PC-9 (cell line): ENCODE measurements at regions not wholly inside any gene's neighbourhood (a gene's known extent, or its start where the extent isn't known, plus 50 kb on each side); places are given as distances from the start of the nearest gene placed in this dataset.

Experiments used
- EZH2 ChIP-seq: fragments of 200-600 bp; sonication (generic); IDR thresholded peaks from 2 replicates; pipeline ENCODE4 v1.8.0; 2017; ENCODE audit warnings: antibody characterized with exemption, low read depth
- TF ChIP-seq, protein P1 (sequence below): fragments of 200-600 bp; sonication (generic); conservative IDR thresholded peaks from 2 replicates; pipeline ENCODE4 v1.6.1; 2017; ENCODE audit warnings: mixed run types, antibody characterized with exemption, mild to moderate bottlenecking, moderate library complexity

DNA sequence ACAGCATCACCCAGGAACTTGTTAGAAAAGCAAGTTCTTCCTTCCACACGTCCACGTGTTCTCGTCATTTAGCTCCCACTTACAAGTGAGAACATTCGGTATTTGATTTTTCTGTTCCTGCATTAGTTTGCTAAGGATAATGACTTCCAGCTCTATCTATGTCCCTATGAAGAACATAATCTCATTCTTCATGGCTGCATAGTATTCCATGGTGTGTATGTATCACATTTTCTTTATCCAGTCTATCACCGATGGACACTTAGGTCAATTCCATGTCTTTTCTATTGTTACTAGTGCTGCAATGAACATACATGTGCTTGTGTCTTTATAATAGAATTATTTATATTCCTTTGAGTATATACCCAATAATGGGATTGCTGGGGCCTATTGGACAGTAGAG, 368.7 kb upstream of the RUNX1 start:
- TF ChIP-seq, protein P1, sequence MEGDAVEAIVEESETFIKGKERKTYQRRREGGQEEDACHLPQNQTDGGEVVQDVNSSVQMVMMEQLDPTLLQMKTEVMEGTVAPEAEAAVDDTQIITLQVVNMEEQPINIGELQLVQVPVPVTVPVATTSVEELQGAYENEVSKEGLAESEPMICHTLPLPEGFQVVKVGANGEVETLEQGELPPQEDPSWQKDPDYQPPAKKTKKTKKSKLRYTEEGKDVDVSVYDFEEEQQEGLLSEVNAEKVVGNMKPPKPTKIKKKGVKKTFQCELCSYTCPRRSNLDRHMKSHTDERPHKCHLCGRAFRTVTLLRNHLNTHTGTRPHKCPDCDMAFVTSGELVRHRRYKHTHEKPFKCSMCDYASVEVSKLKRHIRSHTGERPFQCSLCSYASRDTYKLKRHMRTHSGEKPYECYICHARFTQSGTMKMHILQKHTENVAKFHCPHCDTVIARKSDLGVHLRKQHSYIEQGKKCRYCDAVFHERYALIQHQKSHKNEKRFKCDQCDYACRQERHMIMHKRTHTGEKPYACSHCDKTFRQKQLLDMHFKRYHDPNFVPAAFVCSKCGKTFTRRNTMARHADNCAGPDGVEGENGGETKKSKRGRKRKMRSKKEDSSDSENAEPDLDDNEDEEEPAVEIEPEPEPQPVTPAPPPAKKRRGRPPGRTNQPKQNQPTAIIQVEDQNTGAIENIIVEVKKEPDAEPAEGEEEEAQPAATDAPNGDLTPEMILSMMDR: no peak
- TF ChIP-seq EZH2: no peak
